Epithelial cell of proximal tubule (primary cell): ENCODE measurements at regions not wholly inside any gene's neighbourhood (a gene's known extent, or its start where the extent isn't known, plus 50 kb on each side); places are given as distances from the start of the nearest gene placed in this dataset.

Experiments used
- DNase-seq: peaks from one replicate; pipeline ENCODE4 v3.0.0-alpha.2; 2011; ENCODE audit warnings: low read depth
- H3K4me3 ChIP-seq: 2 replicates; pipeline ENCODE4 v1.5.1; 2011; ENCODE audit warnings: low read depth, mild to moderate bottlenecking, low read length
- CTCF ChIP-seq: conservative IDR thresholded peaks from 2 replicates; pipeline ENCODE4 v1.5.1; 2012; ENCODE audit warnings: low read depth, mild to moderate bottlenecking, low read length

GRCh38 chr4:173714456-173714855 is 184.4 kb upstream of the HAND2 start:
- TF ChIP-seq CTCF, result no peak
- no peak for DNase-seq
- H3K4me3 ChIP-seq, result no peak overlapping the region

GRCh38 chr4:173713026-173713425 is 183.0 kb upstream of the HAND2 start:
- H3K4me3 ChIP-seq, result no peak overlapping the region
- DNase-seq, result no peak
- no peak for TF ChIP-seq CTCF

GRCh38 chr4:173707658-173708419 is 177.8 kb upstream of the HAND2 start:
- no peak for TF ChIP-seq CTCF
- H3K4me3 ChIP-seq, result no peak overlapping the region

DNA sequence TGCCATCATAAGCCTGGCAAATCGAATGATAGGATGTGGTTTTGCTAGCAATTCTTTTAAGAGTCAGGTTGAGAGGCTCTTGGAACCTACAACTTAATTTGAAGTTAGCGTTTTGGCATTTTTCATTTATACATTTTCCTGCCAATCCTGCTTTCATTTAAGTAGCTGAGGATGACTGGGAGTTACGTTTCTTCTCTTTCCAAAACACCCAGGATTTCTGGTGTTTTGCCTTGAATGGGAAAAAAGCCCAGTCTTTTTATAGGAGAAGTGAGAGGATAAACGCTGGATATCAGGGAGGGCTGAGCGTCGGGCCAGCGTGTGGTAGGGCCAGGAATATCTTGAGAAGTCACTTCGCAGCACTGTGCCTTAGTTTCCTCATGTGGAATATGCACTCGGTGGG is 174.2 kb upstream of the HAND2 start:
- no peak for DNase-seq
- TF ChIP-seq CTCF, result no peak
- no peak overlapping the region for H3K4me3 ChIP-seq

More at GRCh38 chr4:173707658-173708419, 177.8 kb upstream of the HAND2 start:
- DNase-seq, result no peak

- TF ChIP-seq CTCF, result no peak
- no peak for DNase-seq
- H3K4me3 ChIP-seq, result no peak overlapping the region
These were observed 173.0 kb upstream of the HAND2 start for GRCh38 chr4:173703021-173703420.

DNA sequence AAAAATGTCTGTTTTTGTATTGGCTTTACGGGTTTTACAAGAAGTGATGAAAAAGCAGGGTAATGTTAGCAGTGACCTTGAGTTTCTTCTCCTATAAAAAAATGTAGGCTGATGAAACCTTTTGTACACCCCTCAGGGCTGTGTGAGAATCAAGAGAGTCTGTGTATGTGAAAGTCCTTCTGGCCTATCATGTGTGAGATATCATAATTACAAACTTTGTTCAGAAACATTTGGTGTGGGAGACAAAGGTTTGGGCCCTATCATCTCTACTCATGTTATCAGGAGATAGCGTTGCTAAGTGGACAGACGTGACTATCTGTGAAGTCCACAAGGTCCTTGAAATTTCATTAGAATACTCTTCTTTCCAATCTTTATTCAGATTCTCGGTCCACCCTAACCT is 170.6 kb upstream of the HAND2 start:
- no peak overlapping the region for H3K4me3 ChIP-seq
- TF ChIP-seq CTCF, result no peak
- no peak for DNase-seq

DNA sequence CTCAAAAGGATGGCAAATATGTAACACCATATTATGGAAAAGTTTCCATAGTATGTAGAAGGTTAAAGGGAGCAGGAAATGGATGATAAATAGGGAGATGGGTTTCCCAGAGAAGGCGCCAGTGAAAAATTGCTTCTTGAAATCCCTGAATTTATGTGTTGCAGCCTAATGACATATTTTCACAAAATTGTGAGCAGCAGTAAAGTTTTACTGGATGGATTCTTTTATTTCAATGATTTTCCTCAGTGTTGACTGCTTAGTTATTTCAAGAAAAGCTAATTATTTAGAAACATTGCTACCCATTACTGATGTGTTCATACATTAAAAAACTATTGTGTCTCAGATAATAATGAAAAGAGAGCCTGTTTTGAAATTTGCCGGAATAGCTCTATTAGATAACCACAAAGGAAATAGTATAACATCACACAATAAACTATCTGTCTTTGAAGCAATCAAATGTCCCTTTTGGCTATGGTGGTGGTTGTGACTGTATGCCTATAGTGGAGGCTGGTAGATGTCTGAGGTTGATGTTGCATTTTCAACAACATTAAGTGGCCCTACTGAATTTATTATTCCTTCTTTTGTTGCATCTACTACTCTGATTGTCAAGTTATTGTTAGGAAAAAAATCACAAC is 169.9 kb upstream of the HAND2 start:
- TF ChIP-seq CTCF, result no peak
- no peak overlapping the region for H3K4me3 ChIP-seq
- no peak for DNase-seq
